ENCODE measurements at regions not wholly inside any gene's neighbourhood (a gene's known extent, or its start where the extent isn't known, plus 50 kb on each side); places are given as distances from the start of the nearest gene placed in this dataset.
A peak's percentile ranks its signal among the peaks of the same experiment; 100 is the strongest.
"Not testable (repeated sequence)": the region's sequence is repeated elsewhere in the genome, so short reads cannot be mapped to it uniquely, and the experiment has no call there.

DNA sequence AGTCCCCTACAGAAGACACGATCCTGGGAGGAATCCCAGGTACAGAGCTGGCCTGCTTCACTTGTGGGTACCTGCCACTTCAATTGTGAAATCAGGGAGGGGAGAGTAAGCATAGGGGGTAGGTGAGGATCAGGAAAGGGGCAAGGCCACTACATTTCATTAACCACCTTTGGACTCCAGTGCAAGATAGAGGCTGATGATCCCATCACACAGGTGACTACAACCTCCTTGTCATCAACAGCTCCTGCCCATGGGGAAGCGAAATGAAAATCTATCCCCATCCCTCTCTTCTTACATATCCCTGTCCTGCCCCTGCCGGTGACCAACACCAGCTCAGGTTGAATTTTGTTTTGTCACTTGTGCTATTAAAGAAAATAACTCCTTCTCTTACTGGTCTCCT is 64.7 kb upstream of the VPREB1 start:
- ATAC-seq (replicated peaks in 6 of 8): no peak
- Histone ChIP-seq H3K4me3 (no peak overlapping the region), H3K27ac (no peak overlapping the region), H3K4me1 (replicated peaks in 1 of 2) (no peaks in the 10 kb centered on the region)
- WGBS, 10 experiments: 0 to 100% (median 50%) methylated on average over 1 to 2 of the region's 3 CpGs; no CpG with 5 or more reads in 2 of the 10 experiments
- in situ Hi-C loops (cut with MboI; ENCODE audit: low pct_unique_long_range_greater_than_20kb in 2 of 9, low sequenced_read_pairs in 9 of 9, unreplicated experiment in 9 of 9): no loop called here

DNA sequence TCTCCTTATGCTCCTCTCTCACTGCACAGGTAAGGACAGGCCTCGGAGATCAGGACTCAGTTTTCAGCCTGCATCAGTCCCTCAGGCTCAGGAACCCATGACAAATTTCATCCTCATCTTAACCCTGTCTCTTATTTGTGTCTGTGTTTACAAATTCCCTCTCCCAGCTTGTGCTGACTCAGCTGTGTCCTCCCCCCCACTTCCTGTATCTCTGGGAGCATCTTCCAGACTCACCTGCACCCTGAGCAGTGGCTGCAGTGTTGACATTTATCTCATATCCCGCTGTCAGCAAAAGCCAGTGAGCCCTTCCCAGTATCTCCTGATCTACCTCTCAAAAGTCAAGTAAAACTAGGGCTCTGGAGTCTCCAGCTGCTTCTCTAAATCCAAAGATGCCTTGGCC is 65.6 kb upstream of the VPREB1 start:
- Histone ChIP-seq H3K4me3 (no peak overlapping the region), H3K4me1 (replicated peaks in 1 of 2) (no peaks in the 10 kb centered on the region), H3K27ac (peak overlapping the region in 1 of 2 donors; percentile 30)
- ATAC-seq (replicated peaks in 6 of 8): no peak
- in situ Hi-C loops (cut with MboI; ENCODE audit: low pct_unique_long_range_greater_than_20kb in 2 of 9, low sequenced_read_pairs in 9 of 9, unreplicated experiment in 9 of 9): no loop called here
- 29 to 69% (median 47%) methylated on average over 1 to 2 of the region's 2 CpGs; no CpG with 5 or more reads in 3 of the 10 experiments for WGBS, 10 experiments

DNA sequence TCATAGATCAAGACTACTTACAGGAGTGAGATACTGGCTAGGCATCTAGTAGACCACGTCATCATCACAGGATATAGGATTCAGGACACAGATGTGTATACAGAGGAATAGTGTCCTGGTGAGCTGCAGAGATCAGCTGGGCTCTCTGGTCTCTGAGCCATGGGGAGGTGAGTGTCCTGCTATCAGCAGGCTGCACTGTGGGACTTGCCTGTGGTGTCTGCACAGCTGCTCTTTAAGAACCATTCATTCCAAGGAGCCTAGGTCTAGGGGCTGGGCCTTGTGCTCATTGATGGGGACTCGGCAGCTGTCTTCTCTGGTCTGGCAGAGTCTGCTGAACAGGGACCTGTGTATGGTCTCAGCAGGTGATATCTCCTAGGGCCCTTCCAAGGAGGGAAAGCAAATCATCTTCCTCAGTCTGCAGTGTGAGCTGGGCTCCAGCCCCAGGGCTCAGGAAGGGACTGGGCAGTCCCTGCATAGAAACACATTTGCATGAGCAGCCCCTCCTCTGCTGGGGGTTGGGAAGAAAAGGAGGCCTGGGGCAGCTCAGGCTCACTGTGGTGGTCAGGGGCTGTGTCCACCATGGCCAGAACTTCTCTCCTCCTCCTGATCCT is 66.1 kb upstream of the VPREB1 start:
- in situ Hi-C loops (cut with MboI; ENCODE audit: low pct_unique_long_range_greater_than_20kb in 2 of 9, low sequenced_read_pairs in 9 of 9, unreplicated experiment in 9 of 9): no loop called here
- WGBS, 10 experiments: 17 to 60% (median 36%) methylated on average over 1 to 2 of the region's 2 CpGs; no CpG with 5 or more reads in 4 of the 10 experiments
- peak in 3 of 8 experiments; percentile 36 to 85 (median 58) for ATAC-seq (replicated peaks in 6 of 8)
- peak overlapping the region in 1 of 2 donors; percentile 30 for H3K27ac ChIP-seq
- H3K4me3 ChIP-seq: no peak overlapping the region
- H3K4me1 ChIP-seq (replicated peaks in 1 of 2): no peaks in the 10 kb centered on the region

DNA sequence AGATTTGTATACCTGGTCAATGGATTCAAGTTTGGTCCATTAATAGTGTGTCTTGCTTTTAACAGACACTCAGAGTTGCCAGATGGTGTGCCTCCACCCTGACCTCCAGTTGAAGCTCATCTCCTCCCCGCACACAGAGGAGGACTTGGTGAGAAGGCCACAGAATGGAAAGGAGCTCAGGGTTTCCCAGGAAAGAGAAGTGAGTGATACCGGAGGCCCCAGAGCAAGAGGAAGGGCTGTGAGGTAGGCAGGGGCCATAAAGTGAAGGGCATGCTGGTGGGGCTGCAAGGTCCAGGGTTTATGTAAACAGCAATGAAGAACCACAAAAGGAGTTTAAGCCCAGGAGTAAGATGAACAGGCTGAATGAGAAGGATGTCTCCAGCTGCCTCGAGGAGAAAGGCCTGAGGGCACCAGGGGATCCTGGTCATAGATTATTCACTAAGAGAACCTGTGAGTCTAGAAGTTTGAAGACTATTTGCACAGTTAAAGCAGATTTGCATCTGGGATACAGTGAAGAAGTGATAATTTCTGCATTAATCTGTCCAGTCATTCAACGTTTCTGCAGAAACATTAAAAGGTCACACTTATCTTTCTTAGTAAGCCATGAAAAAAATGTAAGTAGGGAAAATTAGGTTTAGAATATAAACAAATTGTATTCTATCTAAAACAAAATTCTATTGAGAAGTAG is 67.5 kb upstream of the VPREB1 start:
- in situ Hi-C loops (cut with MboI; ENCODE audit: low pct_unique_long_range_greater_than_20kb in 2 of 9, low sequenced_read_pairs in 9 of 9, unreplicated experiment in 9 of 9): no loop called here
- no peak for ATAC-seq (replicated peaks in 6 of 8)
- H3K4me3 ChIP-seq: no peak overlapping the region
- H3K4me1 ChIP-seq (replicated peaks in 1 of 2): no peaks in the 10 kb centered on the region
- H3K27ac ChIP-seq: no peak overlapping the region
- WGBS, 10 experiments: 0 to 72% (median 51%) methylated on average over 1 to 4 of the region's 4 CpGs

DNA sequence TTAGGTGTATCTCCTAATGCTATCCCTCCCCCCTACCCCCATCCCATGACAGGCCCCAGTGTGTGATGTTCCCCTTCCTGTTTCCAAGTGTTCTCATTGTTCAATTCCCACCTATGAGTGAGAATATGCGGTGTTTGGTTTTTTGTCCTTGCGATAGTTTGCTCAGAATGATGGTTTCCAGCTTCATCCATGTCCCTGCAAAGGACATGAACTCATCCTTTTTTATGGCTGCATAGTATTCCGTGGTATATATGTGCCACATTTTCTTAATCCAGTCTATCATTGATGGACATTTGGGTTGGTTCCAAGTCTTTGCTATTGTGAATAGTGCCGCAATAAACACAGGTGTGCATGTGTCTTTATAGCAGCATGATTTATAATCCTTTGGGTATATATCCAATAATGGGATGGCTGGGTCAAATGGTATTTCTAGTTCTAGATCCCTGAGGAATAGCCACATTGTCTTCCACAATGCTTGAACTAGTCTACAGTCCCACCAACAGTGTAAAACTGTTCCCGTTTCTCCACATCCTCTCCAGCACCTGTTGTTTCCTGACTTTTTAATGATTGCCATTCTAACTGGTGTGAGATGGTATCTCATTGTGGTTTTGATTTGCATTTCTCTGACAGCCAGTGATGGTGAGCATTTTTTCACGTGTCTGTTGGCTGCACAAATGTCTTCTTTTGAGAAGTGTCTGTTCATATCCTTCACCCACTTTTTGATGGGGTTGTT is 71.5 kb upstream of the VPREB1 start:
- H3K27ac ChIP-seq; ATAC-seq (replicated peaks in 6 of 8); H3K4me3 ChIP-seq; H3K4me1 ChIP-seq (replicated peaks in 1 of 2): not testable (repeated sequence)
- in situ Hi-C loops (cut with MboI; ENCODE audit: low pct_unique_long_range_greater_than_20kb in 2 of 9, low sequenced_read_pairs in 9 of 9, unreplicated experiment in 9 of 9): loop anchor here in 1 of 9 experiments (25.0 kb wide), 1 partner anchor 111 kb away; no protein-coding TSS in a partner anchor
- WGBS, 10 experiments: 0 to 100% methylated on average over 1 of the region's 6 CpGs; no CpG with 5 or more reads in 8 of the 10 experiments

DNA sequence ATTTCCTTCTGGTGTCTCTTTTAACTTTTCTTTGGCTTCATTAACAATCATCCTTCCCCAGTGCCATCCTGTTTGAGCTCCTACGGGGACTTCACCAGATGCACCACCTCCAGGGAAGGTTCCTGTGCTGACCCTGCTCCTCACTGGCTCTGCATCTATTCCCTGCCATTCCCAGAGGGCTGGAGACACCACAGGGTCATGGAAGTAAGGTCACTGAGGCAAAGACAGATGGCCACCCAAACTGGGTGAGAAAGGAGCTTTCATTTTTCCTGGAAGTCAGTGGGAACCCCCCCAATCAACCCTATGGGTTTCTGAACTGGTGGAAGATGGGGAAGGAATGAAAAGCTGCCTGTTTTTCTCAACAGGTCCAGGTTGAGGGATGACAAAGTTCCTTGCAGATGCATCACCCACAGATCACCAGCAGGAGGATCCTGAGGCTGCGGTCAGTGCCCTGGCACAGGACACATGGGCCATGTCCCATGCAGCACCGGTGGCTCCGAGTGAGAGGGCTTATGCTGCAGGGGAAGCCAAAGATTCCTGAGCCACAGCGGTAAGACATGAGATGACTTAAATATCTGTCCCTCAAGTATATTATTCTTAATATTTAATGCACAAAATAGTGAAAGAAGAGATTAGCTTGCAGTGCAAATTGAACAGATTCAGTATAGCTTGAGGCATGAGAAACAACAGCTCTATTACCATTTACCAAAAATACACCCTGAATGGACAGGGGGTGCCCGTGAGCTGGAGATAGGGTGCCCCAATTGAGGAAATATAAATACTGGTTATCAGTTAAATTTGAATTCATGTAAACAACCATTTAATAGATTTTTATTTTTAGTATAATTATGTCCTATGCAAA is 73.0 kb upstream of the VPREB1 start:
- Histone ChIP-seq H3K4me3 (no peak overlapping the region), H3K27ac (peak overlapping the region in 1 of 2 donors; percentile 16), H3K4me1 (replicated peaks in 1 of 2) (peaks cover 0 to 2% of the 10 kb centered on the region in 2 donors)
- in situ Hi-C loops (cut with MboI; ENCODE audit: low pct_unique_long_range_greater_than_20kb in 2 of 9, low sequenced_read_pairs in 9 of 9, unreplicated experiment in 9 of 9): loop anchor here in 1 of 9 experiments (25.0 kb wide), 1 partner anchor 109 kb away; no protein-coding TSS in a partner anchor
- ATAC-seq (replicated peaks in 6 of 8): peak in 3 of 8 experiments; percentile 69 to 88 (median 88)
- 0 to 31% (median 19%) methylated on average over 1 to 6 of the region's 6 CpGs for WGBS, 10 experiments

DNA sequence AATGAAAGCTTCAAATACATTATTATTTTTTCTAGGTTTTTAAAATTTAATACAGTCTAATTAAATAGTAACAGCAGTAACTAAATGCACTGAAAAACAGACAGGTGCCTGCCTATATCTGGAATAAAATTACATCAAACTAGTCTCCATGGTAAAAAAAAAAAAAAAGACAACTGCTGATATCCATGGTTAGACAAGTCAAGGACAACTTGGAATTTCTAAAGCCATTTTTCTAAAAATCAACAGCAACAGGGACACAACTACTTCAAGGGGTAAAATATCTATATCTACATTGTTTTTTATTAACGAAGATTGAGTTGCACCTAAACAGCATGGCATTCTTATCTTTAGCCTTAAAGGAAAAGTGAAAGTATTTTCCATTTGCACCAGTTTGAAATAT is 74.7 kb upstream of the VPREB1 start:
- Histone ChIP-seq H3K4me1 (replicated peaks in 1 of 2) (peaks cover 0 to 2% of the 10 kb centered on the region in 2 donors), H3K4me3 (no peak overlapping the region), H3K27ac (no peak overlapping the region)
- ATAC-seq (replicated peaks in 6 of 8): no peak
- 0 to 83% (median 55%) methylated on average over 1 of the region's 1 CpG; no CpG with 5 or more reads in 4 of the 10 experiments for WGBS, 10 experiments
- in situ Hi-C loops (cut with MboI; ENCODE audit: low pct_unique_long_range_greater_than_20kb in 2 of 9, low sequenced_read_pairs in 9 of 9, unreplicated experiment in 9 of 9): loop anchor here in 1 of 9 experiments (25.0 kb wide), 1 partner anchor 108 kb away; no protein-coding TSS in a partner anchor

DNA sequence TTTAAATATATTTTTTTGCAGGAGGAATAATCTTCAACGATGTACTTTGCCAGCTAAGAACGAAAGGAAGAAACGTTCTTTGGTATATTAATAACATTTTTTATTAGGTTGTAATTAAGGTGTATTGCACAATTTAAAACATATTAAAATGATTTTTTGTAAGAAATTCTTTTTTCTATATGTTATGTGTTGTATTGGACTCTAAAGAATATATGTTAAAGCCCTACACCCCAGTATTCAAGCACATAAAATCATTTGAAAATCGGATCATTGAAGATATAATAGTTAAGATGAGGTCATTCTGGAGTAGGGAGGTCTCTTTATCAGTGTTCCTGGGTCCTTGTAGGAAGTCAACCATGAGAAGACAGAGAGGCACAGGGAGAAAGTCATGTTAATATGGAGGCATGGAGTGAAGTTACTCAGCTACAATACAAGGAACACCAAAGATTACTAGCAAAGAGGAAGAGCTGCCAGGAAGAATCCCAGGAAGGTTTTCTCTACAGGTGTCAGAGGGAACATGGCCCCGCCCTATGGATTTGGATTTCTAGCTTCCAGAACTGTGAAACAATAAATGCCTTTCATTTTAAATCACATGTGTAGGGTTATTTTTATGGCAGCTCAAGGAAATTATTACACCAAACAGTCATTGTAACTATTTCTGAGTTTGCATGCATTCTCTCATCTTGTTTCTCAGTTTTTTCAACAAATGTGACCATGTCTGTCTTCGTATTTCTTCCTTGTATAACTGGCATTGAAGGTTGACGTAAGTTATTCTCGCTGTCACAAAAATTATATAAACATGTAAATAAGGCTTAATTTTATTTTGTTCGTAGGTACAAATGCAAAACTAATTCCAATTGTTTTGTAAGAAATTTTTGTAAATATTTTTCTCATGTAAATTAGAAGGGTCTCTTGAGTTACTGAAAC is 75.4 kb upstream of the VPREB1 start:
- Histone ChIP-seq H3K27ac (no peak overlapping the region), H3K4me1 (replicated peaks in 1 of 2) (peaks cover 0 to 2% of the 10 kb centered on the region in 2 donors), H3K4me3 (no peak overlapping the region)
- no peak for ATAC-seq (replicated peaks in 6 of 8)
- WGBS, 10 experiments: 17 to 79% (median 46%) methylated on average over 5 to 9 of the region's 9 CpGs
- in situ Hi-C loops (cut with MboI; ENCODE audit: low pct_unique_long_range_greater_than_20kb in 2 of 9, low sequenced_read_pairs in 9 of 9, unreplicated experiment in 9 of 9): loop anchor here in 1 of 9 experiments (25.0 kb wide), 1 partner anchor 107 kb away; no protein-coding TSS in a partner anchor

DNA sequence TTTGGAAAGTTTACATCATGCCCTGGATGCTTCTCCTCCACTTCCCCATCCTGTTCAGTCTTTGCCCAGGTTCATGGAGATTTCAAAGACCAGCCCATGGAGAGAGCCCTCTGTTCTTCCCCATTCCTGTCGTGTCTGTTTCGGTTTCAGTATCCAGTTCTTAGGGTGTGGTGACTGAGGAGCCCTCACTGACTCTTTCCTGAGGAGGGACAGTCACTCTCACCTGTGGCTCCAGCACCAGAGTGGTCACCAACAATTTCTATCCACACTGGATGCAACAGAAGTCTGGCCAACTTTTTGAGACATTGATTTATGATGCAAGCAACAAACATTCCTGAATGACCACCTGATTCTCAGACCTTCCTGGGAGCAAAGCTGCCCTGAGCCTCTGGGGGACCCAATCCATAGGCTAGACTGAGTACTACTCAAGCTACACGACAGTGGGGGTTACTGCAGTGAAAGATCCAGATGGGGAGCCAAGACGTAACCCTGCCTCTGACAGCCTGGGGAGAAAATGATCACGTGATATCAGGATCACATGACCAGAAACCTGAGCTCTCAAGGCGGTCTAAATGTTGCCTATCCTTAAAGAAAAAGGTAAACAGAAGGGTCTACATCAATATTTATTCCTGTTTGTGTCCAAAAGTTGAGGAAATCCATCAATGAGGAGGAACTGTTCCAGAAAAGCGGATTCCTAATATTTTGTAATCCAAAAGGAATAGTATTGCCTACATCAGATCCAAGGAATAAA is 76.2 kb upstream of the VPREB1 start:
- peak in 4 of 8 experiments; percentile 45 to 81 (median 58) for ATAC-seq (replicated peaks in 6 of 8)
- in situ Hi-C loops (cut with MboI; ENCODE audit: low pct_unique_long_range_greater_than_20kb in 2 of 9, low sequenced_read_pairs in 9 of 9, unreplicated experiment in 9 of 9): loop anchor here in 1 of 9 experiments (25.0 kb wide), 1 partner anchor 106 kb away; no protein-coding TSS in a partner anchor
- peak overlapping the region in 2 of 5 donors; percentile 15 to 17 for H3K4me3 ChIP-seq
- peaks cover 0 to 2% of the 10 kb centered on the region in 2 donors for H3K4me1 ChIP-seq (replicated peaks in 1 of 2)
- 0 to 67% (median 11%) methylated on average over 1 to 5 of the region's 7 CpGs; no CpG with 5 or more reads in 1 of the 10 experiments for WGBS, 10 experiments
- H3K27ac ChIP-seq: peak overlapping the region in 1 of 2 donors; percentile 24

DNA sequence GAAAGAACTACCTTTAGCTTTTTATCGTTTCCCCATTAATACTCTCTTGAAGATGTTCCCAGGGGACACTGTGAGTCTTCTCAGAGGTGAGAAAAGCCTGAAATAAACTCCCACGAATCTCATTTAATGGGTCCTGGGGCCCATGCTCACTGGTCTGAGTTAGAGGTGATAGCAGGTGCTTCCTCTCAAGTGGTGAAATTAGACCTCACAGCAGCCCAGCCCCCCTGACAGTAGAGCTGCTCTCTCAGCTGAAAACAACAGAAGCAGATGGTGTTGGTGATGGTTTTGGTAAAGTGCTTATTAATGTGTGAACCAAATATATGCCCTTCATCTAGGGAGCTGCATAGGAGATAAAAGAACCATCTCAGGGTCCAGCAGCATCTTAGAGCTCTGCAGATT is 76.8 kb upstream of the VPREB1 start:
- in situ Hi-C loops (cut with MboI; ENCODE audit: low pct_unique_long_range_greater_than_20kb in 2 of 9, low sequenced_read_pairs in 9 of 9, unreplicated experiment in 9 of 9): loop anchor here in 1 of 9 experiments (25.0 kb wide), 1 partner anchor 105 kb away; no protein-coding TSS in a partner anchor
- no peak for ATAC-seq (replicated peaks in 6 of 8)
- WGBS, 10 experiments: 20 to 63% (median 43%) methylated on average over 1 to 2 of the region's 2 CpGs; no CpG with 5 or more reads in 3 of the 10 experiments
- Histone ChIP-seq H3K27ac (peak overlapping the region in 1 of 2 donors; percentile 9), H3K4me1 (replicated peaks in 1 of 2) (peaks cover 0 to 2% of the 10 kb centered on the region in 2 donors), H3K4me3 (no peak overlapping the region)

Data from motor neuron (in vitro differentiated cells).